ENCODE measurements at regions not wholly inside any gene's neighbourhood (a gene's known extent, or its start where the extent isn't known, plus 50 kb on each side); places are given as distances from the start of the nearest gene placed in this dataset.

GRCh38 chr3:74375653-74376052 lies 238.8 kb downstream of the CNTN3 start:
- no peak for TF ChIP-seq CHD2 (IDR thresholded peaks at IDR 0.05; ENCODE audit: low read length, partially characterized antibody)
- TF ChIP-seq, protein P1, sequence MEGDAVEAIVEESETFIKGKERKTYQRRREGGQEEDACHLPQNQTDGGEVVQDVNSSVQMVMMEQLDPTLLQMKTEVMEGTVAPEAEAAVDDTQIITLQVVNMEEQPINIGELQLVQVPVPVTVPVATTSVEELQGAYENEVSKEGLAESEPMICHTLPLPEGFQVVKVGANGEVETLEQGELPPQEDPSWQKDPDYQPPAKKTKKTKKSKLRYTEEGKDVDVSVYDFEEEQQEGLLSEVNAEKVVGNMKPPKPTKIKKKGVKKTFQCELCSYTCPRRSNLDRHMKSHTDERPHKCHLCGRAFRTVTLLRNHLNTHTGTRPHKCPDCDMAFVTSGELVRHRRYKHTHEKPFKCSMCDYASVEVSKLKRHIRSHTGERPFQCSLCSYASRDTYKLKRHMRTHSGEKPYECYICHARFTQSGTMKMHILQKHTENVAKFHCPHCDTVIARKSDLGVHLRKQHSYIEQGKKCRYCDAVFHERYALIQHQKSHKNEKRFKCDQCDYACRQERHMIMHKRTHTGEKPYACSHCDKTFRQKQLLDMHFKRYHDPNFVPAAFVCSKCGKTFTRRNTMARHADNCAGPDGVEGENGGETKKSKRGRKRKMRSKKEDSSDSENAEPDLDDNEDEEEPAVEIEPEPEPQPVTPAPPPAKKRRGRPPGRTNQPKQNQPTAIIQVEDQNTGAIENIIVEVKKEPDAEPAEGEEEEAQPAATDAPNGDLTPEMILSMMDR (IDR thresholded peaks at IDR 0.05) = no peak
- TF ChIP-seq, protein P2, sequence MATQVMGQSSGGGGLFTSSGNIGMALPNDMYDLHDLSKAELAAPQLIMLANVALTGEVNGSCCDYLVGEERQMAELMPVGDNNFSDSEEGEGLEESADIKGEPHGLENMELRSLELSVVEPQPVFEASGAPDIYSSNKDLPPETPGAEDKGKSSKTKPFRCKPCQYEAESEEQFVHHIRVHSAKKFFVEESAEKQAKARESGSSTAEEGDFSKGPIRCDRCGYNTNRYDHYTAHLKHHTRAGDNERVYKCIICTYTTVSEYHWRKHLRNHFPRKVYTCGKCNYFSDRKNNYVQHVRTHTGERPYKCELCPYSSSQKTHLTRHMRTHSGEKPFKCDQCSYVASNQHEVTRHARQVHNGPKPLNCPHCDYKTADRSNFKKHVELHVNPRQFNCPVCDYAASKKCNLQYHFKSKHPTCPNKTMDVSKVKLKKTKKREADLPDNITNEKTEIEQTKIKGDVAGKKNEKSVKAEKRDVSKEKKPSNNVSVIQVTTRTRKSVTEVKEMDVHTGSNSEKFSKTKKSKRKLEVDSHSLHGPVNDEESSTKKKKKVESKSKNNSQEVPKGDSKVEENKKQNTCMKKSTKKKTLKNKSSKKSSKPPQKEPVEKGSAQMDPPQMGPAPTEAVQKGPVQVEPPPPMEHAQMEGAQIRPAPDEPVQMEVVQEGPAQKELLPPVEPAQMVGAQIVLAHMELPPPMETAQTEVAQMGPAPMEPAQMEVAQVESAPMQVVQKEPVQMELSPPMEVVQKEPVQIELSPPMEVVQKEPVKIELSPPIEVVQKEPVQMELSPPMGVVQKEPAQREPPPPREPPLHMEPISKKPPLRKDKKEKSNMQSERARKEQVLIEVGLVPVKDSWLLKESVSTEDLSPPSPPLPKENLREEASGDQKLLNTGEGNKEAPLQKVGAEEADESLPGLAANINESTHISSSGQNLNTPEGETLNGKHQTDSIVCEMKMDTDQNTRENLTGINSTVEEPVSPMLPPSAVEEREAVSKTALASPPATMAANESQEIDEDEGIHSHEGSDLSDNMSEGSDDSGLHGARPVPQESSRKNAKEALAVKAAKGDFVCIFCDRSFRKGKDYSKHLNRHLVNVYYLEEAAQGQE (IDR thresholded peaks at IDR 0.05) = no peak
- TF ChIP-seq EP300 (IDR thresholded peaks at IDR 0.05) = no peak
- no peak for TF ChIP-seq MYC (IDR thresholded peaks at IDR 0.05; ENCODE audit: borderline replicate concordance, low read length)
- TF ChIP-seq POLR2A (IDR thresholded peaks at IDR 0.05; ENCODE audit: low read length) = no peak
- no peak for TF ChIP-seq FOSL2 (IDR thresholded peaks at IDR 0.05)
- no peak for TF ChIP-seq FOSL2 (CRISPR knock-in tag; IDR thresholded peaks at IDR 0.05)
- no peak for TF ChIP-seq ELK1 (IDR thresholded peaks at IDR 0.05; ENCODE audit: low read depth, low read length)
- TF ChIP-seq RNF2 (IDR thresholded peaks at IDR 0.05; ENCODE audit: borderline replicate concordance, low read depth) = no peak
- TF ChIP-seq NFE2L2 (conservative IDR thresholded peaks at IDR 0.05; ENCODE audit: low read length) = no peak
- no peak for TF ChIP-seq JUNB (IDR thresholded peaks at IDR 0.05)
